Esophagus squamous epithelium (tissue), 4 donors: ENCODE measurements at regions not wholly inside any gene's neighbourhood (a gene's known extent, or its start where the extent isn't known, plus 50 kb on each side); places are given as distances from the start of the nearest gene placed in this dataset.
"Not testable (repeated sequence)": the region's sequence is repeated elsewhere in the genome, so short reads cannot be mapped to it uniquely, and the experiment has no call there.

ENCODE experiments used
- CTCF ChIP-seq, 6 experiments: fragments of 450-650 bp in 4 of 6; fragments of 200-600 bp in 2 of 6; sonication (generic) in 2 of 6; IDR thresholded peaks; one replicate each; pipeline ENCODE4 v1.5.1; 2016 to 2019; ENCODE audit warnings: antibody characterized with exemption in 6 of 6, mild to moderate bottlenecking in 4 of 6, moderate library complexity in 4 of 6
- POLR2A ChIP-seq, 4 donors: fragments of 450-650 bp; IDR thresholded peaks; one replicate each; pipeline ENCODE4 v1.6.1; 2017; ENCODE audit warnings: antibody characterized with exemption in 4 of 4, mild to moderate bottlenecking in 4 of 4, moderate library complexity in 3 of 4

DNA sequence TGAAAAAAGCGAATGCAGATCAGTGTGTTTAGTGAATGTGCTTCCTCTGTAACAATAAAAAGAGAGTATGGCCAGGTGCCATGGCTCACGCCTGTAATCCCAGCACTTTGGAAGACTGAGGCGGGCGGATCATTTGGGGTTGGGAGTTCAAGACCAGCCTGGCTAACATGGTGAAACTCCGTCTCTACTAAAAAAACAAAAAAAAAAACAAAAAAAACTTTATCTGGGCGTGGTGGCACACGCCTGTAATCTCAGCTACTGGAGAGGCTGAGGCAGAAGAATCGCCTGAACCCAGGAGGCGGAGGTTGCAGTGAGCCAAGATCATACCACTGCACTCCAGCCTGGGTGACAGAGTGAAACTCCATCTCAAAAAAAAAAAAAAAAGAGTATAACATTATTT, 152.9 kb downstream of the ZFP64 start:
- not testable (repeated sequence) for TF ChIP-seq POLR2A, CTCF (IDR thresholded peaks at IDR 0.05)
